ENCODE measurements at regions not wholly inside any gene's neighbourhood (a gene's known extent, or its start where the extent isn't known, plus 50 kb on each side); places are given as distances from the start of the nearest gene placed in this dataset.

DNA sequence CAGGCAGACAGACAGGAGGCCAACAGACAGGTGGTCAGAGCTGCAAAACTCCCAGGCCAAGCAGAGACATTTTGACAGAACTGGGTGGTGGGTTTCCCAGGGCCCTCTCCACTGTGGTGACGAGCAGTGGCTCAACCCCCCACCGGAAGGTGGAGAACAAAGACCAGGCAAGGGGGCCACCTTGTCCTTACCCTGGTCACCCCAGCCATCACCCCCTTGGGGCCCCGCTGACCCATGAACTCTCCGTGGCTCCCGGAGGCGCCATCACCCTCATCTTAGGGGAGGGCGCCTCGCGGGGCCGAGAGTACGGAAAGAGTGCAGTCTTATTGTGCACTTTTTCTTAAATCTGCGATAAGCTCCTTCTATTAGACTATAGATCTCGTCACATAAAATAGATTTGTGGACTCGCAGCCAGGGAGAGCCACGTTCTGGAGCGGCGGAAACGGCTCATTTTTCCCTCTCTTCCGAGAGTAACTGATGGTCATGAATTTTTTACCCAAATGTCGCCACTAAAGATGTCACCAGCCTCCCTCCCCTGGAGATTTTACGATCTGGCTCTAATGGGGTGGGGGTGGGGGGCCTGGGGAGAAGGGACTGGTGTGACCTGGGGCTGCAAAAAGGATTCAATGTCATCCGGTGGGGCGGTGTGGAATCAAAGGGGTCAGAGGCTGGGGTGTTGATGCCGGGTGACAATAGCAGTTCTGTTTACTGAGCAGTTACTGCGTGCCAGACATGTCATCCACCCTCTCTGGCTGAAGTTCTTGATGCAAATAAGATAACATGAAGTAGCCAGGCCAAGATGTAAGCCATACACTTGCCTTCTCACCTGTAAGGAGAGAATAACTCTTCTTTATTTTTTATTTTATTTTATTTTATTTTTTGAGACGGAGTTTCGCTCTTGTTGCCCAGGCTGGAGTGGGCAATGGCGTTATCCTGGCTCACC lies 71.1 kb upstream of the MYL10 start:
- Histone ChIP-seq H3K27ac (no peak overlapping the region), H3K4me1 (no peaks in the 10 kb centered on the region), H3K4me3 (no peak overlapping the region), H3K36me3 (replicated peaks in 1 of 2; ENCODE audit: insufficient read depth in 1 of 2, low read depth in 2 of 2) (no peaks in the 10 kb centered on the region), H3K9me3 (no peaks in the 10 kb centered on the region), H3K27me3 (no peaks in the 10 kb centered on the region)
- ATAC-seq (no peak), DNase-seq (no peak)
- intact Hi-C loops (cut with DNase I): no loop called here
- TF ChIP-seq, protein P1, sequence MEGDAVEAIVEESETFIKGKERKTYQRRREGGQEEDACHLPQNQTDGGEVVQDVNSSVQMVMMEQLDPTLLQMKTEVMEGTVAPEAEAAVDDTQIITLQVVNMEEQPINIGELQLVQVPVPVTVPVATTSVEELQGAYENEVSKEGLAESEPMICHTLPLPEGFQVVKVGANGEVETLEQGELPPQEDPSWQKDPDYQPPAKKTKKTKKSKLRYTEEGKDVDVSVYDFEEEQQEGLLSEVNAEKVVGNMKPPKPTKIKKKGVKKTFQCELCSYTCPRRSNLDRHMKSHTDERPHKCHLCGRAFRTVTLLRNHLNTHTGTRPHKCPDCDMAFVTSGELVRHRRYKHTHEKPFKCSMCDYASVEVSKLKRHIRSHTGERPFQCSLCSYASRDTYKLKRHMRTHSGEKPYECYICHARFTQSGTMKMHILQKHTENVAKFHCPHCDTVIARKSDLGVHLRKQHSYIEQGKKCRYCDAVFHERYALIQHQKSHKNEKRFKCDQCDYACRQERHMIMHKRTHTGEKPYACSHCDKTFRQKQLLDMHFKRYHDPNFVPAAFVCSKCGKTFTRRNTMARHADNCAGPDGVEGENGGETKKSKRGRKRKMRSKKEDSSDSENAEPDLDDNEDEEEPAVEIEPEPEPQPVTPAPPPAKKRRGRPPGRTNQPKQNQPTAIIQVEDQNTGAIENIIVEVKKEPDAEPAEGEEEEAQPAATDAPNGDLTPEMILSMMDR (IDR thresholded peaks at IDR 0.05): no peak
- TF ChIP-seq POLR2A (IDR thresholded peaks at IDR 0.05): no peak
- 59 to 71% methylated on average over 23 to 26 of the region's 28 CpGs for WGBS, 2 donors

DNA sequence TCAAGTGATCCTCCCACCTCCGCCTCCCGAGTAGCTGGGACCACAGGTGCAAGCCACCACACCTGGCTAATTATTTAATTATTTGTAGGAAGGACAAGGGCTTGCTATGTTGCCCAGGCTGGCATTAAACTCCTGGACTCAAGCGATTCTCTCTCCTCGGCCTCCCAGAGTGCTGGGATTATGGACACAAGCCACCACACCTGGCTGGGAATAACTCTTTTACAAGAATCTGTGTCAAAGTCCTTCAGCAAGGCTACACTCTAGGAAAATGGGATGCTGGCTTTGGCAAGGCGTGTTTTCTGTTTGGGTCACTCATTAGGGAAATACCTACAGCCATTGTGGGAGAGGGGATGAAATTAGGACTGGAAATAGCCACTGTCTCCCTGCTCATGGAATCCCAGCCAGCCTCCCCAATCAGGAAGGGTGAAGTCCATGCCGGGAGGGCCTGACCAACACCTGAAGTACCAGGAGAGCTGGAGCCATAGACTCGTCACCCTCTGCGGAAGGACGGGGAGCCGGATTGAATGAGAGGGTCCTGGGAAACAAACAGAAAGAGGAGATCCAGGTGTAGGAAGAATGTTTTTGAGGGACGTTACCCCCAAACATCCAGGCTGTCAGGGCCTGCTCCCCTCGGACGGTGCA lies 72.2 kb upstream of the MYL10 start:
- ATAC-seq: no peak
- 75 to 79% methylated on average over 13 of the region's 13 CpGs for WGBS, 2 donors
- intact Hi-C loops (cut with DNase I): no loop called here
- no peaks in the 10 kb centered on the region for H3K36me3 ChIP-seq (replicated peaks in 1 of 2; ENCODE audit: insufficient read depth in 1 of 2, low read depth in 2 of 2)
- DNase-seq: no peak
- no peaks in the 10 kb centered on the region for H3K9me3 ChIP-seq
- no peaks in the 10 kb centered on the region for H3K4me1 ChIP-seq
- no peaks in the 10 kb centered on the region for H3K27me3 ChIP-seq
- H3K4me3 ChIP-seq: no peak overlapping the region
- TF ChIP-seq POLR2A (IDR thresholded peaks at IDR 0.05): no peak
- TF ChIP-seq, protein P1 (IDR thresholded peaks at IDR 0.05): no peak
- H3K27ac ChIP-seq: no peak overlapping the region

DNA sequence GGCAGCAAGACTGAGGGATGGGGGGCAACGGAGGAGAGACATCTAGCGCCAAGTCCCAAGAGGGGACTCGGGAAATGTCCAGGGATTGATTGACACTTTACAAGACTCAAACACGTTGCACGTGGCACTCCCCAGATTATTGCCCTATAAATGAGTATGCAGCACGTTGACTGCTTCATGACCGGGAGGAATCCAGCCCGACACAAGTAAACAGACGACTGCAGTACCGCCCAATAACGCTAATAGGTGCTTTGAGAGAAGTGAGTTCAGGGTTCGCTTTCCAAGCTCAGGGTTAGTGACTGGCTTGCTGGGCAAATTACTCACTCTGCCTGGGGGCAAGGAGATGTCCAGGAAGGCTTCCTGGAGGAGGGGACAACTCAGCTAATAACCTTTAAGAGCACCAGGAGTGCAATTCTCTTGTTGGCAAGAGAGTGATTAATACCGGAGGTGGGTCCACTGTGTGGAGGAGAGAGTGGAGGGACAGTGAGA lies 73.3 kb upstream of the MYL10 start:
- Histone ChIP-seq H3K36me3 (replicated peaks in 1 of 2; ENCODE audit: insufficient read depth in 1 of 2, low read depth in 2 of 2) (no peaks in the 10 kb centered on the region), H3K4me3 (no peak overlapping the region), H3K4me1 (no peaks in the 10 kb centered on the region), H3K27me3 (no peaks in the 10 kb centered on the region), H3K9me3 (no peaks in the 10 kb centered on the region), H3K27ac (no peak overlapping the region)
- no peak for TF ChIP-seq POLR2A (IDR thresholded peaks at IDR 0.05)
- intact Hi-C loops (cut with DNase I): no loop called here
- DNase-seq (no peak), ATAC-seq (no peak)
- 31 to 38% methylated on average over 8 to 13 of the region's 13 CpGs for WGBS, 2 donors

DNA sequence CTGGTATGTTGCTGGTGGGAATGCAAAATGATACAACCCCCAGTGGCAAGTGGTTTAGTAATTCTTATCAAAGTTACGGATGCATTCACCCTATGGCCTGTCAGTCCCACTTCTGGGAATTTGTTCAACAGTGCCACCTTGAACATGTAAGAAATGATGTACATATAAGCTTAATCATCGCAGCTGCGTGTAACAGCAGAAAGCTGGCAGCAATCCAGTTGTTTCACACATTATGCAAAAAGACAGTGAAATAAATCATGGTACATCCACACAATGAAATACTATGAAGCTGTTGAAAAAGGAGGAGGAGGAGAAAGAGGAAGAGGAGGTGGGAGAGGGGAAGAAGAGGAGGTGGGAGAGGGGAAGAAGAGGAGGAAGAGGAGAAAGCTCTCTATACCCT lies 76.2 kb upstream of the MYL10 start:
- Histone ChIP-seq H3K27me3 (no peaks in the 10 kb centered on the region), H3K36me3 (replicated peaks in 1 of 2; ENCODE audit: insufficient read depth in 1 of 2, low read depth in 2 of 2) (no peaks in the 10 kb centered on the region), H3K27ac (no peak overlapping the region), H3K4me3 (no peak overlapping the region), H3K9me3 (no peaks in the 10 kb centered on the region), H3K4me1 (no peaks in the 10 kb centered on the region)
- no peak for TF ChIP-seq POLR2A (IDR thresholded peaks at IDR 0.05)
- TF ChIP-seq, protein P1 (IDR thresholded peaks at IDR 0.05): no peak
- no peak for ATAC-seq
- DNase-seq: no peak
- intact Hi-C loops (cut with DNase I): no loop called here
- 31 to 35% methylated on average over 3 of the region's 3 CpGs for WGBS, 2 donors

DNA sequence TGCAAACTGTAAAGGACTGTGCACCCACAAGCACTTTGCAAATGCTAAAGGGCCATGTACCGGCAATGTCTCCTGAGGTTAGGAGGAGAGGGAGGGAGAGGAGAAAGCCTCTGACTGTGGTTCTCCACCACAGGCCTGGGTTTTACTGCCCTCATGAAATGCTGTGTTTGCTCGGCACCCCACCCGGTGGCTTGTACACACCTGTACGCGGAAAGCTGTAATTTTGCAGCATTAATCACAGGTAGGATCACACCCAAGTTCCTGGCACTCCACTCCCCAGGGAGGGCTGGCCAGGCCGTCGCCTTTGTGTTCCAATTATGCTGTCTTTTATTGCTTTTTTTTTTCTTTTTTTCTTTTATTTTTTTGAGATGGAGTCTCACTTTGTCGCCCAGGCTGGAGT lies 78.5 kb upstream of the MYL10 start:
- 50 to 59% methylated on average over 8 of the region's 8 CpGs for WGBS, 2 donors
- Histone ChIP-seq H3K4me3 (no peak overlapping the region), H3K9me3 (no peaks in the 10 kb centered on the region), H3K27me3 (no peaks in the 10 kb centered on the region), H3K4me1 (no peaks in the 10 kb centered on the region), H3K36me3 (replicated peaks in 1 of 2; ENCODE audit: insufficient read depth in 1 of 2, low read depth in 2 of 2) (no peaks in the 10 kb centered on the region), H3K27ac (no peak overlapping the region)
- intact Hi-C loops (cut with DNase I): no loop called here
- no peak for DNase-seq
- ATAC-seq: no peak
- TF ChIP-seq POLR2A (IDR thresholded peaks at IDR 0.05): no peak
- TF ChIP-seq, protein P1 (IDR thresholded peaks at IDR 0.05): no peak

All from body of pancreas (tissue), 4 donors.